GM12864 (cell line): ENCODE measurements at regions not wholly inside any gene's neighbourhood (a gene's known extent, or its start where the extent isn't known, plus 50 kb on each side); places are given as distances from the start of the nearest gene placed in this dataset.

ENCODE experiments used
- DNase-seq: peaks from one replicate; pipeline ENCODE4 v3.0.0-alpha.2; 2011; ENCODE audit warnings: low read depth
- H3K4me3 ChIP-seq: 2 replicates; pipeline ENCODE4 v1.5.1; 2011; ENCODE audit warnings: mild to moderate bottlenecking, low read depth, low read length, control low read depth
- TF ChIP-seq, protein P1 (sequence below): IDR thresholded peaks from 2 replicates; pipeline ENCODE4 v1.5.1; 2011; ENCODE audit warnings: low read depth, mild to moderate bottlenecking, moderate library complexity, low read length, control low read depth, inconsistent platforms; ENCODE audit errors: missing control alignments

DNA sequence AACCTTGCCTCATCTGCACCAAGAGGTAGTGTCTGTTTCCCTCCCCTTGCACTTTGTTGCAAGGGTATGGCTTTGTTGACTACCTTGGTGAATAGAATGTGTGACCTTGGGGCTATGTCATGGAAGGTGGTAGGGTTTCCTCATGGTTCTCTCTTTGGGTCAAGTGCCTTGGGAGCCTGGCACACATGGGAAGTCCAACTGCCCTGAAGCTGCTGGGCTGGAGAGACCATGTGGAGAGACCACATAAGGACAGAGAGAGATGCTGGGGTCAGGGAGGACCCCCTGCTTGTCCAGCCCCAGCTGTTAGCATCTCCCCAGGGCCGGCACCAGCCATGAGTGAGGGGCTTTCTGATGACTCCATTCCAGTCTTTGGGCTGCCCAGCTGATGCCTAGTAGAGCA lies 95.5 kb upstream of the PAX1 start:
- TF ChIP-seq, protein P1, sequence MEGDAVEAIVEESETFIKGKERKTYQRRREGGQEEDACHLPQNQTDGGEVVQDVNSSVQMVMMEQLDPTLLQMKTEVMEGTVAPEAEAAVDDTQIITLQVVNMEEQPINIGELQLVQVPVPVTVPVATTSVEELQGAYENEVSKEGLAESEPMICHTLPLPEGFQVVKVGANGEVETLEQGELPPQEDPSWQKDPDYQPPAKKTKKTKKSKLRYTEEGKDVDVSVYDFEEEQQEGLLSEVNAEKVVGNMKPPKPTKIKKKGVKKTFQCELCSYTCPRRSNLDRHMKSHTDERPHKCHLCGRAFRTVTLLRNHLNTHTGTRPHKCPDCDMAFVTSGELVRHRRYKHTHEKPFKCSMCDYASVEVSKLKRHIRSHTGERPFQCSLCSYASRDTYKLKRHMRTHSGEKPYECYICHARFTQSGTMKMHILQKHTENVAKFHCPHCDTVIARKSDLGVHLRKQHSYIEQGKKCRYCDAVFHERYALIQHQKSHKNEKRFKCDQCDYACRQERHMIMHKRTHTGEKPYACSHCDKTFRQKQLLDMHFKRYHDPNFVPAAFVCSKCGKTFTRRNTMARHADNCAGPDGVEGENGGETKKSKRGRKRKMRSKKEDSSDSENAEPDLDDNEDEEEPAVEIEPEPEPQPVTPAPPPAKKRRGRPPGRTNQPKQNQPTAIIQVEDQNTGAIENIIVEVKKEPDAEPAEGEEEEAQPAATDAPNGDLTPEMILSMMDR = no peak
- DNase-seq = no peak
- no peak overlapping the region for H3K4me3 ChIP-seq

DNA sequence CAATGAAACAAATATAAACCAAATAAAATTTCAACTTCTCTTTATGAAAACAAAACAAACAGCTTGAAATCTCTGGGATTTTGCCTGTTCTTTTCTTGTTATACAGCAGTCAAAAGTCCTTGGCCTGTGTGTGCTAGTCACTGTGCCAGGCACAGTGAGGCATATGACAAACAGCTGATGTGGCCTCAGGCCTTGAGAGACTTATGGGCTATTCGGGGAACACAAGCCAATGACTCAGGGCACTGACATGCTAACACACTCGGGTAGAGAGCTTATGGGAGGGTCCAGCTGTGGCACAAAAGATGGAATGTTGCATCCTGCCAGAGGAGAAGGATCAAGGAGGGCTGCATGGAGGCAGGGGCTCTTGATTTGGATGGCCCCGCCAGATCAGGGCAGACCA lies 95.4 kb upstream of the NKX2-2 start:
- no peak overlapping the region for H3K4me3 ChIP-seq
- TF ChIP-seq, protein P1 = no peak
- DNase-seq = no peak

DNA sequence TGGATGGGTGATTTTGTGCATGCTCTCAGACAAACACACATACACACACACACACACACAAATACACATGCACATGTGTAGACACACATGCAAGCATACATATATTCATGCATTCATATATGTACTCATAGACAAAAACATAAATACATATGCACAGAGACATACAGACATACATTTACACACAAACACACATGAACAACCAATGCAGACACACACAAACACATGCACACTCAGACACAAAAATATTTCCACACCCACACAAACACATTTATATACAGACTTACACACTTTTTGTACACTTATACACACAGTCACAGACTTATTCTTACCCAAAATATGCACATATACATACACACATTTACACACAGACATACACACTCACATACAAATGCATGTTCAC lies 94.9 kb upstream of the NKX2-2 start:
- no peak for DNase-seq
- no peak overlapping the region for H3K4me3 ChIP-seq
- TF ChIP-seq, protein P1 = no peak

DNA sequence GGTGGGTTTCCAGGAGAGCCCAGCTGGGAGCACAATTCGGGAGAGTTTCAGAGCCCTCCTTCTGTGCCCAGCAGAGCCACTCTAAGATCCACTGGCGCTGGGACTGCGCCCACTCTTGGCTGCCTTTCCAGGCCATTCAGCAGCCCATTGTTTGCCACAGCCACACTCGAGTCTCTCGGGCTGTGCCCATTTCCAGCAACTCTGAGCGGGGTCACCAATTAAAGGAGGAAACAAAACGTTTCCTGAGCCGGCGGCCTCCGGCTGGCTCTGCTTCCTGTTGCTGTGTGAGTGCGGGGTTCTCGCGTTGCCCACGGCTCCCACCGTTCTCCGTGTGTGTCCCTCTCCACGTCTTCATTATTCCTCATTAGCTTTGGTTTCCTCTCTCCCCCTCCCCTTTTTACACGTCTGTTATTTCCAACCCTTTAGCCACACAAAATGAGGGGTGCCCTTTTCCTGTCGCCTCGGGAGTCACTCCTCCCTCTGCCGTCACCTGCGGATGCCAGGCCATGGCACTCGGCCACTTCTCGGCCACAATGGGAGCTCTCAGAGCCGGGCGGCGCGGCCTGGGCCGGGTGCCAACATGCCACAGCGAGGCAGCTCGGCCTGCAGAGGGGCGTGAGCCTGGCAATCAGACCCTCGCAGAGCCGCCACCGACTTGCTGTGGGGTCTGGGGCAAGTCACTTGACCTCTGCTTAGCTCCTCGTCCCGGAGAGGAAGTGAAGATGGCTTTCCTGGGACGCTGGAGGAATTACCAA lies 94.3 kb upstream of the NKX2-2 start:
- H3K4me3 ChIP-seq = no peak overlapping the region
- TF ChIP-seq, protein P1 = no peak
- DNase-seq = no peak

DNA sequence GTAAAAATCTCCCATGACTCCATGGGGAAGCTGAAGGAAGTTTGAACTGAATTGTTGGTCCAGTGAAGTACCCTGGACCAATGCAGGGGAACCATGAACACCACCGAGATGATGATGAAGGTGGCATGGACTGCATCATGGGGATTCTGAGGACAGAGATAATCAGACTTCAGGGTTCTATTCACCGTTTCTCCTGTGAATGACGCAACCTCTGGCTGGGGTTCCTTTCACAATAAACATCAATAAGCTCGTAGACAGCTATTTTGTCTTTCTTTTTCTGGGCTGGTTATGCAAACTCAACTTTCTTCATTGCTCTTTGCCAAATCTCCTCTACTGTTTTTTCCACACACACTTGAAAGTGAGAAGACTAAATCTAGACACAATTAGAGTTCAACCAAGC lies 87.9 kb upstream of the NKX2-2 start:
- no peak overlapping the region for H3K4me3 ChIP-seq
- TF ChIP-seq, protein P1 = no peak
- no peak for DNase-seq

DNA sequence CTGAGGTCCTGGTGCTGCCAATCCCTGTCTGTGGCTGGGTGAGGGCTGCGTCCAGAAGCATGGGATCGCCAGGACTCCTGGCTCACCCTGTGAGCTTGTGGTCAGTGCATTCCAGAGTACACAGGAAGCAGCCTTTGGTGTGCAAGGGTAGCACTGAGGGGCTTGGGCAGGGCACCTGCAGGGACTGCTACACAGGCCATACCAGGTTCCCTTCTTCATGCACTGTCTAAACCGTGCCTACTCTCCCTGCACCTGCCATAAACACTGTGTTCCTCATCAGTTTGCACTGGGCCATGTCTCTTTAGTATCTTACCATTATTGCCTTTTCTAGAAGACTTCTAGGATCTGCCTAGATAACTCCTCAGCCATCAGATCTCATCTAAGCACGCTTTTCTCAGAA lies 72.8 kb upstream of the NKX2-2 start:
- no peak for DNase-seq
- TF ChIP-seq, protein P1 = no peak
- no peak overlapping the region for H3K4me3 ChIP-seq
